ENCODE measurements at regions not wholly inside any gene's neighbourhood (a gene's known extent, or its start where the extent isn't known, plus 50 kb on each side); places are given as distances from the start of the nearest gene placed in this dataset.

GRCh38 chr11:92794783-92795182 lies 174.7 kb upstream of the MTNR1B start:
- no peak for TF ChIP-seq CTCF (conservative IDR thresholded peaks at IDR 0.05 in 1 of 2, IDR thresholded peaks at IDR 0.05 in 1 of 2; ENCODE audit: extremely low read depth in 1 of 2, insufficient read depth in 1 of 2, low read depth in 1 of 2, low read length in 2 of 2)
- no peak for TF ChIP-seq EZH2 (IDR thresholded peaks at IDR 0.05; ENCODE audit: borderline replicate concordance, low read length)
